Endothelial cell of umbilical vein (primary cell): ENCODE measurements at regions not wholly inside any gene's neighbourhood (a gene's known extent, or its start where the extent isn't known, plus 50 kb on each side); places are given as distances from the start of the nearest gene placed in this dataset.

Source experiments
- CTCF ChIP-seq, 2 donors: IDR thresholded peaks; 1 replicate in 1 of 2; 2 replicates in 1 of 2; pipeline ENCODE4 v1.5.1; 2011; ENCODE audit warnings: low read length in 2 of 2, mild to moderate bottlenecking in 2 of 2, moderate library complexity in 2 of 2, control low read depth in 1 of 2, inconsistent platforms in 1 of 2, low read depth in 1 of 2; ENCODE audit not compliant: insufficient read depth in 1 of 2; ENCODE audit errors: extremely low read depth in 1 of 2
- POLR2AphosphoS5 ChIP-seq: IDR thresholded peaks from 2 replicates; pipeline ENCODE4 v1.6.1; 2012; ENCODE audit warnings: low read depth, mild to moderate bottlenecking, control low read depth, low read length, moderate library complexity; ENCODE audit not compliant: insufficient read depth

DNA sequence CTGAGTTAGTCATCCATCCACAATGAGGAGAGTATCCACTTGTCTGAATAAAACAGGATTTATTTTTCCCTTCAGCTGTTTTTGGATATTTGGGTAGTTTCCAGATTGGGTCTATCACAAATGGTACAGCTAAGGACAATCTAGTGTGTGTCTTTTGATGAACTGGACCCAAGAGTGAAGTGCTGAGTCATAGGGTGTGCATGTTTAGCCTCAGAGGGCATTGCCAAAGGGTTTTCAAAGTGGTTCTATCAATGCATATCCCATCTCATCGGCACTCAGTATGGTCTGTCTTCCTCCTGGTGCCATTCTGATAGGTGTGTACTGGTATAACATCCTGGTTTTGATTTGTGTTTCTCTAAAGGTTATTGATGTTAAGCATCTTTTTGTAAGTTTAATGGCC lies 62.3 kb downstream of the GSX1 start:
- TF ChIP-seq CTCF (IDR thresholded peaks at IDR 0.05; ENCODE audit: extremely low read depth in 1 of 2, insufficient read depth in 1 of 2, low read depth in 1 of 2, low read length in 2 of 2) (no peak), POLR2AphosphoS5 (no peak)
